HFF-Myc (cell line): ENCODE measurements at regions not wholly inside any gene's neighbourhood (a gene's known extent, or its start where the extent isn't known, plus 50 kb on each side); places are given as distances from the start of the nearest gene placed in this dataset.

ENCODE experiments used
- DNase-seq: peaks from one replicate; pipeline ENCODE4 v3.0.0-alpha.2; 2011; ENCODE audit warnings: low read depth; ENCODE audit errors: extremely low read depth
- H3K4me3 ChIP-seq: replicated peaks from 2 replicates; pipeline ENCODE4 v1.5.1; 2011; ENCODE audit warnings: low read depth, mild to moderate bottlenecking, control low read depth, low read length
- CTCF ChIP-seq: IDR thresholded peaks from 2 replicates; pipeline ENCODE4 v1.5.1; 2012; ENCODE audit warnings: mild to moderate bottlenecking, low read depth, low read length, control low read depth; ENCODE audit errors: missing control alignments

GRCh38 chr3:88307666-88308065, 157.9 kb downstream of the C3orf38 start:
- DNase-seq = no peak
- H3K4me3 ChIP-seq = no peak overlapping the region
- TF ChIP-seq CTCF = no peak

- no peak for DNase-seq
- TF ChIP-seq CTCF = no peak
- H3K4me3 ChIP-seq = no peak overlapping the region
These were observed 162.1 kb downstream of the C3orf38 start for GRCh38 chr3:88311826-88312225.

- H3K4me3 ChIP-seq = no peak overlapping the region
- DNase-seq = no peak
- no peak for TF ChIP-seq CTCF
These were observed 162.5 kb downstream of the C3orf38 start for GRCh38 chr3:88312256-88312655.

- H3K4me3 ChIP-seq = no peak overlapping the region
- no peak for DNase-seq
- no peak for TF ChIP-seq CTCF
These were observed 168.3 kb downstream of the C3orf38 start for GRCh38 chr3:88318067-88318466.

GRCh38 chr3:88321363-88322050, 171.7 kb downstream of the C3orf38 start:
- no peak for DNase-seq

GRCh38 chr3:88324788-88325187, 175.0 kb downstream of the C3orf38 start:
- no peak for DNase-seq
- no peak for TF ChIP-seq CTCF
- H3K4me3 ChIP-seq = no peak overlapping the region

More at GRCh38 chr3:88321363-88322050, 171.7 kb downstream of the C3orf38 start:
- TF ChIP-seq CTCF = no peak
- H3K4me3 ChIP-seq = no peak overlapping the region
